ENCODE measurements at regions not wholly inside any gene's neighbourhood (a gene's known extent, or its start where the extent isn't known, plus 50 kb on each side); places are given as distances from the start of the nearest gene placed in this dataset.
"Not testable (repeated sequence)": the region's sequence is repeated elsewhere in the genome, so short reads cannot be mapped to it uniquely, and the experiment has no call there.

GRCh38 chr15:96472681-96473080 lies 142.2 kb downstream of the NR2F2 start:
- no peak for DNase-seq

- DNase-seq, result no peak
Observed at GRCh38 chr15:96473556-96473955, 143.1 kb downstream of the NR2F2 start.

GRCh38 chr15:96474231-96474664 lies 143.7 kb downstream of the NR2F2 start:
- DNase-seq, result no peak

- no peak for DNase-seq
Observed at GRCh38 chr15:96477227-96477626, 146.7 kb downstream of the NR2F2 start.

- not testable (repeated sequence) for DNase-seq
Observed at GRCh38 chr15:96484412-96484811, 153.9 kb downstream of the NR2F2 start.

GRCh38 chr15:96484830-96485229 lies 154.3 kb downstream of the NR2F2 start:
- no peak for DNase-seq

- DNase-seq, result no peak
Observed at GRCh38 chr15:96487245-96487644, 156.7 kb downstream of the NR2F2 start.

GRCh38 chr15:96491066-96491699 lies 160.7 kb downstream of the NR2F2 start:
- DNase-seq, result not testable (repeated sequence)

GRCh38 chr15:96491700-96492644 lies 161.5 kb downstream of the NR2F2 start:
- DNase-seq, result not testable (repeated sequence)

GRCh38 chr15:96494505-96494904 lies 164.0 kb downstream of the NR2F2 start:
- no peak for DNase-seq

- DNase-seq, result no peak
Observed at GRCh38 chr15:96495386-96495785, 164.9 kb downstream of the NR2F2 start.

- DNase-seq, result no peak
Observed at GRCh38 chr15:96497951-96498350, 167.5 kb downstream of the NR2F2 start.

GRCh38 chr15:96500508-96500907 lies 170.0 kb downstream of the NR2F2 start:
- no peak for DNase-seq

- no peak for DNase-seq
Observed at GRCh38 chr15:96501362-96501761, 170.9 kb downstream of the NR2F2 start.

GRCh38 chr15:96502196-96502595 lies 171.7 kb downstream of the NR2F2 start:
- DNase-seq, result no peak

- no peak for DNase-seq
Observed at GRCh38 chr15:96503276-96503675, 172.8 kb downstream of the NR2F2 start.

GRCh38 chr15:96504371-96504770 lies 173.9 kb downstream of the NR2F2 start:
- DNase-seq, result no peak

- no peak for DNase-seq
Observed at GRCh38 chr15:96505014-96505413, 174.5 kb downstream of the NR2F2 start.

- DNase-seq, result no peak
Observed at GRCh38 chr15:96514607-96515285, 184.2 kb downstream of the NR2F2 start.

- no peak for DNase-seq
Observed at GRCh38 chr15:96515371-96515770, 184.9 kb downstream of the NR2F2 start.

- DNase-seq, result no peak
Observed at GRCh38 chr15:96521386-96521785, 190.9 kb downstream of the NR2F2 start.

- no peak for DNase-seq
Observed at GRCh38 chr15:96524676-96525417, 194.3 kb downstream of the NR2F2 start.

GRCh38 chr15:96535148-96535547 lies 204.6 kb downstream of the NR2F2 start:
- DNase-seq, result no peak

All from DMS 273 treated with DMSO at 0.1 percent for 48 hours (cell line).